ENCODE measurements at regions not wholly inside any gene's neighbourhood (a gene's known extent, or its start where the extent isn't known, plus 50 kb on each side); places are given as distances from the start of the nearest gene placed in this dataset.

DNA sequence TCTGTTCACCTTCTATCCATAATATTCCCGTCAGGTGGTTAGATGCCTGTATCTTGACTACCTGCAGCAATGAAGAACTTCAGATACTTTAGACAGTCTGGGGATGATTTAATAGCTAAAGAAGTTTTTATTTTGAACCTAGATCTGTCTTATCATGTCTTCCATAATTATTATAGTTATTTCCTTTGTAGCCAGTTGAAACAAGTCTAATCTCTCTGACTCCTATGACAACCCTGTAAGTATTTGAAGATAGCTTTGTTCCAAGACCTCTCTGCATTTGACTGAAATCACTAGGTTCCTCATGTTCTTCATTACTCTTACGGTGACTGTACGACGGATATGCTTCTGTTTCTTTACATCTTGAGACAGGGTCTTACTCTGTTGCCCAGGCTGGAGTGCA is 316.6 kb upstream of the BMP2 start:
- in situ Hi-C loops (cut with MboI; ENCODE audit: low pct_unique_long_range_greater_than_20kb, low sequenced_read_pairs, unreplicated experiment), result no loop called here
- no peak for DNase-seq (ENCODE audit: low spot score)
- TF ChIP-seq, protein P1, sequence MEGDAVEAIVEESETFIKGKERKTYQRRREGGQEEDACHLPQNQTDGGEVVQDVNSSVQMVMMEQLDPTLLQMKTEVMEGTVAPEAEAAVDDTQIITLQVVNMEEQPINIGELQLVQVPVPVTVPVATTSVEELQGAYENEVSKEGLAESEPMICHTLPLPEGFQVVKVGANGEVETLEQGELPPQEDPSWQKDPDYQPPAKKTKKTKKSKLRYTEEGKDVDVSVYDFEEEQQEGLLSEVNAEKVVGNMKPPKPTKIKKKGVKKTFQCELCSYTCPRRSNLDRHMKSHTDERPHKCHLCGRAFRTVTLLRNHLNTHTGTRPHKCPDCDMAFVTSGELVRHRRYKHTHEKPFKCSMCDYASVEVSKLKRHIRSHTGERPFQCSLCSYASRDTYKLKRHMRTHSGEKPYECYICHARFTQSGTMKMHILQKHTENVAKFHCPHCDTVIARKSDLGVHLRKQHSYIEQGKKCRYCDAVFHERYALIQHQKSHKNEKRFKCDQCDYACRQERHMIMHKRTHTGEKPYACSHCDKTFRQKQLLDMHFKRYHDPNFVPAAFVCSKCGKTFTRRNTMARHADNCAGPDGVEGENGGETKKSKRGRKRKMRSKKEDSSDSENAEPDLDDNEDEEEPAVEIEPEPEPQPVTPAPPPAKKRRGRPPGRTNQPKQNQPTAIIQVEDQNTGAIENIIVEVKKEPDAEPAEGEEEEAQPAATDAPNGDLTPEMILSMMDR (IDR thresholded peaks at IDR 0.05; ENCODE audit: extremely low read depth, insufficient read depth, missing control alignments), result no peak

DNA sequence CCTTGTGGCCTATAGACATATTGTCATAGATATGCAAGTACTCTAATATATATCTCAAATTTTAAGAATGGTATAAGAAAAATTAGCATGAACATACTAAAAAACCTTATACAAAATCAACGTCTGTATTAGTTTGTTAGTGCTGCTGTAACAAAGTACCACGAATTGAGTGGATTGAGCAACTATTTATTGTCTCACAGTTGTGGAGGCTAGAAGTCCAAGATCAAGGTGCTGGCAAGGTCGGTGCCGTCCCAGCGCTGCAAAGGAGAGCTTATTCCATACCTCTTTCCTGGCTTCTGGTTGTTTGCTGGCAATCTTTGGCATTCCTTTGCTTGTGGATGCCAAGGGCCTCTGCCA is 317.6 kb upstream of the FERMT1 start:
- TF ChIP-seq, protein P1 (IDR thresholded peaks at IDR 0.05; ENCODE audit: extremely low read depth, insufficient read depth, missing control alignments), result no peak
- DNase-seq (ENCODE audit: low spot score), result no peak
- in situ Hi-C loops (cut with MboI; ENCODE audit: low pct_unique_long_range_greater_than_20kb, low sequenced_read_pairs, unreplicated experiment), result no loop called here

DNA sequence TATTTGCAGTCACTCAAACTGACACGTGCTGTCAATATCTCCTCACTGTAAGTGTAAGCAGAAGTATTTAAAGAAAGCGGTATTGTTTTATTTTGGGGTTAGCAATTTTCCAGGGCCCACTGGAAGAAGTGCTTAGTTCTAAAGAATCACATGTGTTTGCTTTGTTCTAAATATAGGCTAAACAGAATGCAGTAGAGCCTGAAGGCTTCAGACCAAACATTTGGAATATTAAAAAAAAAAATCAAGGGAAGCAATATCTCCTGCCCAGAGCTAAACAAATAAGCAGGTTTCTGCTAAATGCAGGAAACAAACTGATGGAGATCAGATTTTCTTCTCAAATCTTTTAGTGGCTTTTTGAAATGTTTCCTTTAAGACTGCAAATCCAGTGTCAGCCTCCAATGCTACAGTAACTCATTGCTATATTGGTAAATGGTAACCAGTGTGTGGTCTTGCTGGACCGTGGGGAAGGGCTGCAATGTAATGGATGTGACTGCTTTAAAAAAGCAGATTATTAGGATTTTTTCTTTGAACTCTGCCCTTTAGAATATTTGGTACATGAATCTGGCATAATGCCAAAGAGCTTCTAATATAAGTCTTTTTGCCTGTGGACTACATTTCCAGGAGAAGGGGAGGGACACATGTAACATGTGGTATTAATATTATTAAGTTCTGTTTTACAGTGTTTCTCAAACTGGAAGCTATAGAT is 317.1 kb upstream of the FERMT1 start:
- no peak for DNase-seq (ENCODE audit: low spot score)
- in situ Hi-C loops (cut with MboI; ENCODE audit: low pct_unique_long_range_greater_than_20kb, low sequenced_read_pairs, unreplicated experiment), result no loop called here
- TF ChIP-seq, protein P1 (IDR thresholded peaks at IDR 0.05; ENCODE audit: extremely low read depth, insufficient read depth, missing control alignments), result no peak

DNA sequence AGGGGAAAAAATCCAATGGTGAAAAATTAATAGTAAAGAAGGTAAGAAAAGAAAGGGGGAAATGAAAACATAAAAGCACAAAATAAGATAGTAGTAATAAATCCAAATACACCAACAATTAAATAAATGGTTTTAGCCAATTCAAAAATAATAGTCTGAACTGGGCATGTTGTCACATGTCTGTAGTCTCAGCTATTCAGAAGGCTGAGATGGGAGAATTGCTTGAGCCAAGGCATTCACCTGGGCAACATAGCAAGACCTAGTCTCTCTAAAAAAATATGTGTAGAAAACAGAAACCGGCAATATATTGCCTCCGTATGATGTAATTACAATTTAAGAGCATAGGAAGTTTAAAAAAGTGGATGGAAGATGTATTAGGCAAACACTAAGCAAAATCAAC is 311.3 kb upstream of the FERMT1 start:
- in situ Hi-C loops (cut with MboI; ENCODE audit: low pct_unique_long_range_greater_than_20kb, low sequenced_read_pairs, unreplicated experiment), result no loop called here
- no peak for DNase-seq (ENCODE audit: low spot score)
- TF ChIP-seq, protein P1 (IDR thresholded peaks at IDR 0.05; ENCODE audit: extremely low read depth, insufficient read depth, missing control alignments), result no peak

DNA sequence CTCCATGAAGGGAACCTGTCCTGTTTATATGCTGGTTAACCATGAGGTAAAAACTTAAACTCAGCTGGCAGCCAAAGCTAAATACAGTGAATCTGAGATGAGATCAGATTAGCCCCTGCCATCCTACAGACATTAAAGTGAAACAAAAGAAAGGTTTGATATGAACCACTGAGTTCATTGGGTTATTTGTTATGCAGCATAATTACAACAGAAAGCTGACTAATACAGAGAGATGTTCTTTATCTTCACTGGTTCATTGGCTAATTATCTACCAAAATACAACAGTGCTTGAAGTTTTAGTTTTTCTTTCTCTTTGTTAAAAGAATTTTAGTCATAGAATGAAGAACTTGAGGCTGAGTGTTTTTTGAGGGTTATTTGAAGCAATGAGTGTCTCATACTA is 307.6 kb upstream of the FERMT1 start:
- in situ Hi-C loops (cut with MboI; ENCODE audit: low pct_unique_long_range_greater_than_20kb, low sequenced_read_pairs, unreplicated experiment), result no loop called here
- TF ChIP-seq, protein P1 (IDR thresholded peaks at IDR 0.05; ENCODE audit: extremely low read depth, insufficient read depth, missing control alignments), result no peak
- DNase-seq (ENCODE audit: low spot score), result no peak

DNA sequence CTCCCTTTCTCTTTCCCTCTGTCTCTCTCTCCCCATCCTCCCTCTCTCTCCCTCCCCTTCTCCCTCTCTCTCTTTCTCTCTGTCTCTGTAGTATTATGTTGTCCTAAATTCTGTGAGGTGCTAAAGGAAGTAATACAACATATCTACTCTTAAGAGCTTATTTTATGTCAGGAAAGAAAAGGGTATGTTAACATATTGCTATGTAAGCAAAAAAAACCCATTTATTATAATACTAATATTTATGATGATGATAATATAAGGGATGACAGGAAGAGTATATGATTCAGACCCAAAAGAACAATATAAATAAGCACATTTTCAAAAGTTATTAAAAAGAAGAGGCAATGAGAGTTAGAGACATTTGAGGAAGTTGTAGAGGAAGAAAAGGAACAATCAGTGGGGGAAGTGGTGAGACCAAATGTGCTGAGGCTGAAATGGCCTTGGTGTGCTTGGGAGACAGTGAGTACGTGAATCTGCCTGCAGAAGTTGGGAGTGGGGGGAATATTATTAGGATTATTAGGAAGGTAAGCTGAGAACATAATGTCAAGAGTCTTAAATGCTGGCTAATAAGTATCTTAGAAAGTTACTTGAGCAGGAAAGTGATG is 303.6 kb upstream of the FERMT1 start:
- DNase-seq (ENCODE audit: low spot score), result no peak
- in situ Hi-C loops (cut with MboI; ENCODE audit: low pct_unique_long_range_greater_than_20kb, low sequenced_read_pairs, unreplicated experiment), result no loop called here
- TF ChIP-seq, protein P1 (IDR thresholded peaks at IDR 0.05; ENCODE audit: extremely low read depth, insufficient read depth, missing control alignments), result no peak

Data from GM13977 (cell line).